ENCODE measurements at regions not wholly inside any gene's neighbourhood (a gene's known extent, or its start where the extent isn't known, plus 50 kb on each side); places are given as distances from the start of the nearest gene placed in this dataset.

GRCh38 chr4:12884846-12885796 is 599.0 kb downstream of the RAB28 start:
- no peak for DNase-seq (ENCODE audit: extremely low read depth, low read depth)
- no peak for TF ChIP-seq CTCF (IDR thresholded peaks at IDR 0.05; ENCODE audit: low read depth, low read length)

GRCh38 chr4:12881945-12882584 is 602.1 kb downstream of the RAB28 start:
- no peak for DNase-seq (ENCODE audit: extremely low read depth, low read depth)
- no peak for TF ChIP-seq CTCF (IDR thresholded peaks at IDR 0.05; ENCODE audit: low read depth, low read length)

GRCh38 chr4:12880844-12881243 is 603.3 kb downstream of the RAB28 start:
- no peak for TF ChIP-seq CTCF (IDR thresholded peaks at IDR 0.05; ENCODE audit: low read depth, low read length)
- no peak for DNase-seq (ENCODE audit: extremely low read depth, low read depth)

- no peak for TF ChIP-seq CTCF (IDR thresholded peaks at IDR 0.05; ENCODE audit: low read depth, low read length)
- DNase-seq (ENCODE audit: extremely low read depth, low read depth) = no peak
Measured at GRCh38 chr4:12879496-12879895, 604.6 kb downstream of the RAB28 start.

- no peak for TF ChIP-seq CTCF (IDR thresholded peaks at IDR 0.05; ENCODE audit: low read depth, low read length)
- DNase-seq (ENCODE audit: extremely low read depth, low read depth) = no peak
Measured at GRCh38 chr4:12875640-12876243, 608.4 kb downstream of the RAB28 start.

- no peak for TF ChIP-seq CTCF (IDR thresholded peaks at IDR 0.05; ENCODE audit: low read depth, low read length)
Measured at GRCh38 chr4:12873351-12873750, 610.8 kb downstream of the RAB28 start.

GRCh38 chr4:12861422-12861821 is 622.7 kb downstream of the RAB28 start:
- DNase-seq (ENCODE audit: extremely low read depth, low read depth) = no peak

More at GRCh38 chr4:12873351-12873750, 610.8 kb downstream of the RAB28 start:
- no peak for DNase-seq (ENCODE audit: extremely low read depth, low read depth)

More at GRCh38 chr4:12861422-12861821, 622.7 kb downstream of the RAB28 start:
- TF ChIP-seq CTCF (IDR thresholded peaks at IDR 0.05; ENCODE audit: low read depth, low read length) = no peak
